Neural crest cell (in vitro differentiated cells): ENCODE measurements at regions not wholly inside any gene's neighbourhood (a gene's known extent, or its start where the extent isn't known, plus 50 kb on each side); places are given as distances from the start of the nearest gene placed in this dataset.

ENCODE experiments used
- DNase-seq: peaks from one replicate; pipeline ENCODE4 v3.0.0; 2021; ENCODE audit warnings: low read depth, mixed read lengths, low spot score
- H3K27ac Mint-ChIP-seq: one replicate; pipeline ENCODE4 v1.8.0; 2021; ENCODE audit warnings: mild to moderate bottlenecking, mixed read lengths; ENCODE audit not compliant: unreplicated experiment
- H3K27me3 Mint-ChIP-seq: 2 replicates; pipeline ENCODE4 v1.8.0; 2021; ENCODE audit warnings: low read depth, mild to moderate bottlenecking, mixed read lengths
- H3K36me3 Mint-ChIP-seq: 2 replicates; pipeline ENCODE4 v1.8.0; 2021; ENCODE audit warnings: low read depth, mild to moderate bottlenecking, mixed read lengths
- H3K4me1 Mint-ChIP-seq: 2 replicates; pipeline ENCODE4 v1.8.0; 2021; ENCODE audit warnings: mixed read lengths
- H3K4me3 Mint-ChIP-seq: one replicate; pipeline ENCODE4 v1.8.0; 2021; ENCODE audit warnings: mild to moderate bottlenecking, mixed read lengths
- H3K9me3 Mint-ChIP-seq: 2 replicates; pipeline ENCODE4 v1.8.0; 2021; ENCODE audit warnings: mixed read lengths
- CTCF ChIP-seq: fragments of 200-600 bp; sonication (generic); conservative IDR thresholded peaks from 2 replicates; pipeline ENCODE4 v1.5.0; 2021; ENCODE audit warnings: antibody characterized with exemption, mild to moderate bottlenecking

GRCh38 chr21:25465263-25465662, 142.0 kb downstream of the MRPL39 start:
- H3K9me3 Mint-ChIP-seq, result no peaks in the 10 kb centered on the region
- no peak for TF ChIP-seq CTCF
- H3K27me3 Mint-ChIP-seq, result no peaks in the 10 kb centered on the region
- no peak overlapping the region for H3K27ac Mint-ChIP-seq
- H3K4me1 Mint-ChIP-seq, result no peaks in the 10 kb centered on the region
- DNase-seq, result no peak
- no peak overlapping the region for H3K4me3 Mint-ChIP-seq
- H3K36me3 Mint-ChIP-seq, result no peaks in the 10 kb centered on the region

GRCh38 chr21:25464275-25464674, 143.0 kb downstream of the MRPL39 start:
- Mint-ChIP-seq H3K9me3 (no peaks in the 10 kb centered on the region), H3K36me3 (no peaks in the 10 kb centered on the region), H3K27ac (no peak overlapping the region), H3K27me3 (no peaks in the 10 kb centered on the region), H3K4me3 (no peak overlapping the region), H3K4me1 (no peaks in the 10 kb centered on the region)
- DNase-seq, result no peak
- TF ChIP-seq CTCF, result no peak

- H3K36me3 Mint-ChIP-seq, result no peaks in the 10 kb centered on the region
- no peak for TF ChIP-seq CTCF
- H3K4me1 Mint-ChIP-seq, result no peaks in the 10 kb centered on the region
- H3K4me3 Mint-ChIP-seq, result no peak overlapping the region
- H3K27me3 Mint-ChIP-seq, result no peaks in the 10 kb centered on the region
- no peaks in the 10 kb centered on the region for H3K9me3 Mint-ChIP-seq
- no peak overlapping the region for H3K27ac Mint-ChIP-seq
- no peak for DNase-seq
Observed at GRCh38 chr21:25462517-25462971, 144.7 kb downstream of the MRPL39 start.

- Mint-ChIP-seq H3K27ac (no peak overlapping the region), H3K27me3 (no peaks in the 10 kb centered on the region), H3K9me3 (no peaks in the 10 kb centered on the region), H3K36me3 (no peaks in the 10 kb centered on the region), H3K4me3 (no peak overlapping the region), H3K4me1 (no peaks in the 10 kb centered on the region)
- DNase-seq, result no peak
- TF ChIP-seq CTCF, result no peak
Observed at GRCh38 chr21:25461725-25462124, 145.6 kb downstream of the MRPL39 start.

- Mint-ChIP-seq H3K27me3 (no peaks in the 10 kb centered on the region), H3K36me3 (no peaks in the 10 kb centered on the region), H3K9me3 (no peaks in the 10 kb centered on the region), H3K27ac (no peak overlapping the region), H3K4me1 (no peaks in the 10 kb centered on the region), H3K4me3 (no peak overlapping the region)
- TF ChIP-seq CTCF, result no peak
- no peak for DNase-seq
Observed at GRCh38 chr21:25459993-25460392, 147.3 kb downstream of the MRPL39 start.

- H3K36me3 Mint-ChIP-seq, result no peaks in the 10 kb centered on the region
- no peak overlapping the region for H3K4me3 Mint-ChIP-seq
- no peaks in the 10 kb centered on the region for H3K9me3 Mint-ChIP-seq
- no peak for DNase-seq
- H3K4me1 Mint-ChIP-seq, result no peaks in the 10 kb centered on the region
- H3K27ac Mint-ChIP-seq, result no peak overlapping the region
- no peak for TF ChIP-seq CTCF
- H3K27me3 Mint-ChIP-seq, result no peaks in the 10 kb centered on the region
Observed at GRCh38 chr21:25459365-25459764, 147.9 kb downstream of the MRPL39 start.
